H4 (cell line): ENCODE measurements at regions not wholly inside any gene's neighbourhood (a gene's known extent, or its start where the extent isn't known, plus 50 kb on each side); places are given as distances from the start of the nearest gene placed in this dataset.

Experiments used
- DNase-seq: peaks from one replicate; pipeline ENCODE4 v3.0.0-alpha.2; 2015; ENCODE audit warnings: low spot score

GRCh38 chr3:67798412-67798811 is 144.0 kb upstream of the SUCLG2 start:
- DNase-seq: no peak

DNA sequence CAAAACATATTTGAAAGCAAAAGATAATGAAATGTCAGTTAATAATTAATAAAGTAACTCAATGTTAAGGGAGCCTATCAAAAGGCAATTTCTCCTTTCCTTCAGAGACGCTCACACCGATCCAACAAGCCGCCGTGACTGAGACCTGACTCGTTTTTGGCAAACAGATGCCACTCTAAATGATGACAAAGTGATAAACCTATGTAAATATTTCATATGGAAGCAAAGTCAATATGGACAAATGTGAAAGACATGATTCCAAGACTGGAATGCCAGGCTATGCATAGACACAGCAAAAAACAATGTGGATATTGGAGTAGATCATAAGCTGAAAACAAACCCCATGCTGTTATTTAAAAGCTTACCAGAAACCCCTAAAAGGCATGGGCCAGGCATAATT is 137.2 kb upstream of the SUCLG2 start:
- no peak for DNase-seq

GRCh38 chr3:67790043-67790442 is 135.6 kb upstream of the SUCLG2 start:
- DNase-seq: peak; percentile 3

DNA sequence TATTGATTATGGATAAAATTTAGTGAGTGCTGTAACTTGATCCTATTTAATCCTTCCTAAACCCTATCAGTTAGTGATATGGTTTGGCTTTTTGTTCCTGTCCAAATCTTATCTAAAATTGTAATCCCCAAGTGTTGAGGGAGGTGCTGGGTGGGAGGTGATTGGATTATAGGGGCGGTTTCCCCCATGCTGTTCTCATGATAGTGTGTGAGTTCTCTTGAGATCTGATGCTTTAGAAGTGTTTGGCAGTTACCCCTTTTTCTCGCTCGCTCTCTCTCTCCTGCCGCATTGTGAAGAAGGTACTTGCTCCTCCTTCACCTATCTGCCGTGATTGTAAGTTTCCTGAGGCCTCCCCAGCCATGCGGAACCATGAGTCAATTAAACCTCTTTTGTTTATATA is 134.0 kb upstream of the SUCLG2 start:
- no peak for DNase-seq

GRCh38 chr3:67783281-67784250 is 129.2 kb upstream of the SUCLG2 start:
- peak; percentile 3 for DNase-seq

- DNase-seq: peak; percentile 3
These were observed 127.5 kb upstream of the SUCLG2 start for GRCh38 chr3:67781871-67782270.

GRCh38 chr3:67781218-67781617 is 126.8 kb upstream of the SUCLG2 start:
- DNase-seq: peak; percentile 3

- DNase-seq: no peak
These were observed 120.3 kb upstream of the SUCLG2 start for GRCh38 chr3:67774676-67775075.

- no peak for DNase-seq
These were observed 111.2 kb upstream of the SUCLG2 start for GRCh38 chr3:67765575-67765974.

DNA sequence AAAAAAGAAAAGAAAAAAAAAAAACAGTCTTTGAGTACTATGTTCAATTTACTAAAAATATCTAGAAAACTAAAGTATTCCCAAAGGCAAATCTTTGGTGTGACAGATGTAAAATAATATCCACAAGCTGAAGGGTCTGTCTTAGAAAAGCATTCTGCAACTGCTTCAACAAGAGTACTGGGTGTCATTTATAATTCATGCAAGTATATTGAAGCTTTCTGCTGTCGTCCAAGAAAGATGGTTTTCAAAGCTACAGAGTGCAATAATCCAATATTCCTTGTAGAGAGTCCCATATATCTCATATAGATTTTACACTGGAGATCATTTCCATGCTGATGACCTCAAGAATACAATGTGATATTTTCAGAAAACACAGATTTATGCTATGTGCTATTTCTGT is 90.9 kb upstream of the SUCLG2 start:
- DNase-seq: no peak

DNA sequence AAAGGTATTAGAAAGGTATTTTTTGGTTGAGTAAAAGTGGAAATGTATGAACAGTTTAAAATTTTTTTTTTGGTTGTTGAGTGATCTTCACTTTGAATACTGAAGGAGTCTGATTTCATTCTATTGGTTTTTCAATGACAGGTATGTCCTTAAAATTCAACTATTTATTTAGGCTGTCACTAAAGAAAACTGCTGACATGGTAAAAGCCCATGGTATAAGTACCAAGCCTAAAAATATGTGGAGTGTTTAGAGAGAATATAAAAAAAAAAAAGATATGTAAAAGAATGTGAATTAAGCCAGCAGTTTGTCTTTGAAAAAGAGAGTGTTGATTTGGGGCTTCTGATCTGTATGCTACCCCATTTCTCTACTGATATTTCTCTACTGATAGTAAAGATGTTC is 90.3 kb upstream of the SUCLG2 start:
- DNase-seq: no peak

- no peak for DNase-seq
These were observed 85.4 kb upstream of the SUCLG2 start for GRCh38 chr3:67739851-67740250.

DNA sequence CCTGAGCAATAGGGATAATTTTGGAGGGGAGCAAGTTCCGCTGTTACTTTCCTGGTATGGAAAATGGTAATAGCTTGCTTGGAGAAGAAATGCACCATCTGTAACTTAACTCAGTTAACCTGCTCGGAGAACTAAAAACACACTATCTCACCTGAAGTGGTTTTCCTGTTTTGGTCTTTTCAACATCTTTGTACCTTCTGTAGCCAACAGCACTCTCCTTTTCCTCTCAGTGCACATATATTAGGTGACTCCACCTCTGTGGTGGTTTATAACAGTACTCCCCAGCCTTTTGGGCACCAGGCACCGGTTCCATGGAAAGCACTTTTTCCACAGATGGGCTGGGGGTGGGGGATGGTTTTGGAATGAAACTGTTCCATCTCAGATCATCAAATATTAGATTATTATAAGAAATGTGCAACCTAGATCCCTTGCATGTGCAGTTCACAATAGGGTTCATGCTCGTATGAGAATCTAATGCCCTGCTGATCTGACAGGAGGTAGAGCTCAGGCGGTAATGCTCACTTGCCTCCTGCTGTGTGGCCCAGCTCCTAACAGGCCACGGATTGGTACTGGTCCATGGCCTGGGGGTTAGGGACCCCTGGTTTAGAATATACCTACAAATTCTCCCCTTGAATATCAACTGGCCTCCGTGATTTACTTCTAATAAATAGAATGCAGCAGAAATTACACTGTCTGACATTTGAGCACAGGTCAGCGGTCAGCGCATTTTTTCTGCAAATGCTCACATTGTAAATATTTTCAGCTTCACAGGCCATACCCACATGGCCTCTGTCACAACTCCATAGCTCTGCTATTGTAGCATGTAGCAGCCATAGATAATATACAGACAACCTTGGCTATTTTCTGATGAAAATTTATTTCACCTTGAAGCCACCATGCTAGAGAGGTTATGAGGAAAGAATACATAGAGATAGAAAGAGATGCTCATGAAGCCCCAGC is 83.8 kb upstream of the SUCLG2 start:
- DNase-seq: no peak

DNA sequence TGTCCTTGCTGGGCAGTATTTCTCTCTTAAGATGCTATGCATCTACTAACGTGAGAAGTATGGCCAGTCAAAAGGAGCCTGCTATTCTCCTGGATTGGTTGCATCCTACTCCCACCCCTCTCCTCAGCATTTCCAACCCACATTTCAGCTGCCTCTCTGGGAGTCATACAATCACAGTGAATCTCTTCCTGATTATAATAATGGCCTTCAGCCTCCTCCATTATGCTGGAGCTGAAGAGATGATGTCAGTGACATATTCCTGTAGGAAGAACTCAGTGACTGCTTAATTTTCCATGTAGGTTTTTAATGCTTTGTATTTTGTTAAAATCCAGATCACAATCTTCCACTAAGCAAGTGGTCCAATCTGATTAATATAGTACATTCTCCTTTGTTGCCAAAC is 82.7 kb upstream of the SUCLG2 start:
- no peak for DNase-seq

DNA sequence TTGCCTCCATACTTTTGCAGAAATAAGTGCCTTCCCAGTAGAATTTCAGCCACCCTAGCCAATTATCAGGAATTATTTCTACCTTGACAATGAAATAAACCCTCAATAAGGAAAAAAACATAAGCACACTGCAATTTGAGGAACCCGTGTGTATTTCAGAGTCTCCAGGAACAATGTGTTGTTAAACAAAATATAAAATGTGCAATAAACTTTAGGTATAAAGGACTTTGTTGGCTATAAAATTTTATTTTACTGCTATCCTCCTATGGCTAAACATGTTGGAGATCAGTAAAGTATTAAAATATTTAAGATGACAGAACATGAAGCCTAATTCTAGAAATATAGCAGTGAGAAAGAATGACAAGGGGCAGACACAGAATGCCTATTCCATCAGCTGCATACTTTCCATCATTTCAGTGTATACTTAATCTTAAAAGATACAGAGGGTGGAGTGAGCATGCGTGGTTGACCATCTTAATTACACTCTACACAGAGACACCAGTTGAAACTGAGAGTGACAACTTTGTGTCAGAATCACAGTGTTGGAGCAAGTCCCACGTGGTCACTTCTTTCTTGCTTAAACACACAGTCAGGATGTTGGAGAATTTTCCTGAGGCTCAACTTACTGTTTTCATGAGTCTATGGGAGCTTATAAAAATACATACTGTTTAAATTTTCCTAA is 79.0 kb upstream of the SUCLG2 start:
- DNase-seq: no peak

- no peak for DNase-seq
These were observed 70.0 kb upstream of the SUCLG2 start for GRCh38 chr3:67724434-67724833.

- DNase-seq: no peak
These were observed 69.5 kb upstream of the SUCLG2 start for GRCh38 chr3:67723863-67724262.

- DNase-seq: no peak
These were observed 64.9 kb upstream of the SUCLG2 start for GRCh38 chr3:67719333-67719732.

- DNase-seq: no peak
These were observed 61.6 kb upstream of the SUCLG2 start for GRCh38 chr3:67715971-67716370.

DNA sequence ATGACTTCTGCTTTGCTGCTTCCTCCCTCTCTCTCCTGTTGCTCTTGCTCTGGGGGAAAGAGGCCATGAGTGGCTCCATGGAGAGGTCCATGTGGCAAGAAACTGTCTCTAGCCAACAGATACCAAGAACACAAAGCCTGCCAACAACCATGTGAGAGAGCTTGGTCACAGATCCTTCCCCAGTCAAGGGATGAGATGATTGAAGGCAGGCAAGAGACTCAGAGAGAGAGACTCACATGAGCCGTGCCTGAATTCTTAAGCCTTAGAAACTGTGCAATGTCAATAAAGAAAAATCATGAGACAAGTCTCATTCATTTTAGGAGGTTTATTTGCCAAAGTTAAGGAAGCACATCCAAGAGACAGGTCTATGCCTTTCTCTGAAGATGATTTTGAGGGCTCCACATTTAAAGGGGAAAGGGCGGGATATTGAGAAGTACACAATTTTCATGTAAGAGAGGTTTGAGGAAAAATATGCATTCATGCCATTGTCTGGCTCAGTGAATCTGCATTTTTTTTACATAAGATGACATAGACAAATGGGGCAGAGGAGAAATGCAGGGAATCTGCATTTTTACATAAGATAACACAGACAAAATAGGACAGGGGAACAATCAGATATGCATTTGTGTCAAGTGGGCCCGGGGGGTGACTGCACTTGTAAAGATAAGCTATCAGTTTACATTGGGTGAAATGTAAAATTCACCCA is 59.5 kb upstream of the SUCLG2 start:
- no peak for DNase-seq

- DNase-seq: no peak
These were observed 57.8 kb upstream of the SUCLG2 start for GRCh38 chr3:67712259-67712658.
